ENCODE measurements at regions not wholly inside any gene's neighbourhood (a gene's known extent, or its start where the extent isn't known, plus 50 kb on each side); places are given as distances from the start of the nearest gene placed in this dataset.
A peak's percentile ranks its signal among the peaks of the same experiment; 100 is the strongest.

DNA sequence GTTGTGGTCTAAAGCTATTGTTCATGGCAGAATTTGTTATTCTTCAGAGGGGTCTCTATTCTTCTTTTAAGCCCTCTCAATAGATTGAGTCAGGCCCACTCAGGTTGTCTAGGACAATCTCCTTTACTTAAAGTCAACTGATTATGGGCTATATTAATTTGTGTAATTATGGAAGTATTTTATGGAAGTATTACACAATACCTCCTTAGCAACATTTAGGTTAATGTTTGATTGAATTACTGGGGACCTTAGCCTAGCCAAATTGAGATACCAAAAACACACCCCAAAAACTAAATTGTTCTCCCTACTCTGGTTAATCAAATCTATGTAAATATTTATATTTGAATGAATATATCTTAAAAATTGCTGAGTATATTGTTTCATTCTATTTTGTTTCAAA is 347.1 kb upstream of the GRIN3A start:
- POLR2A ChIA-PET = no interaction called here
- Mint-ChIP-seq H3K4me1 (ENCODE audit: low read depth) (no peaks in the 10 kb centered on the region), H3K36me3 (ENCODE audit: low read depth) (no peaks in the 10 kb centered on the region), H3K27ac (no peak overlapping the region), H3K9me3 (ENCODE audit: insufficient read depth) (no peaks in the 10 kb centered on the region), H3K27me3 (ENCODE audit: low read depth) (no peaks in the 10 kb centered on the region), H3K4me3 (no peak overlapping the region)
- DNase-seq (no peak), ATAC-seq (no peak)
- CTCF ChIA-PET = no interaction called here

DNA sequence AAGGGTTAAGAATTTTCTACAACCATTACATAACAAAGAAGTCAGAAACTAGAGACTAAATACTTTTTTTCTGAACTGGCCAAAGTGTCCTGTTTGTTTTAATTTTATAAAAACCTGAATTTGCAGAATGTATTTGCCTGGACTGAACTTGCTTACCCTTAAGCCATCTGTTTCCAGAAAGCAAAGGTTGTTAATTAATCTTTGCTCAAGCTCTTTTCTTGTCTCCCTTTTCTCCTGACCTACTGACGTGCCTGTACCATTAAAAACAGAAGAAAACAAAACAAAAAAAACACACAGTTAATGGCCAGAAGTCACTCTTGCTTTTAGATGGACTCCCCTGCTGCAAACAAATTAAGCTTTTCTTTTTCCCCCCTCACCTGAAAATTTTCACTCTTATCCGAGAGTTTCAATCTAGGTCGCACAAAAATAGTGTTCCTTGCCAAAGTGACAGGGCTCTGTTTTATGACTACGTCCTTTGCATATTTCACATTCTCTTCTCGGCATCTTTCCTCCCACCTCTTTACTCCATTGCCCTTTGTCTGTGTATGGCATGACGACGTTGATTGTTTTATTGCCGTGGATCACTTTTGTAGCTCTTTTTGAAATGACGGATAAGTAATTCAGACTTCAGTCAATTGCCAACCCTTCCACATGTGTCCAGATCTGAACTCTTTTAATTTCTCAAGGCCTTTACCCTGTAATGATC is 333.8 kb upstream of the GRIN3A start:
- Mint-ChIP-seq H3K4me3 (no peak overlapping the region), H3K36me3 (ENCODE audit: low read depth) (no peaks in the 10 kb centered on the region), H3K9me3 (ENCODE audit: insufficient read depth) (peaks cover 4% of the 10 kb centered on the region), H3K27me3 (ENCODE audit: low read depth) (no peaks in the 10 kb centered on the region), H3K27ac (no peak overlapping the region), H3K4me1 (ENCODE audit: low read depth) (no peaks in the 10 kb centered on the region)
- CTCF ChIA-PET = no interaction called here
- no peak for DNase-seq
- ATAC-seq = no peak
- POLR2A ChIA-PET = no interaction called here

GRCh38 chr9:102069969-102070368 is 331.5 kb upstream of the GRIN3A start:
- no peak for DNase-seq
- Mint-ChIP-seq H3K4me1 (ENCODE audit: low read depth) (no peaks in the 10 kb centered on the region), H3K27me3 (ENCODE audit: low read depth) (no peaks in the 10 kb centered on the region), H3K9me3 (ENCODE audit: insufficient read depth) (peaks cover 4% of the 10 kb centered on the region), H3K4me3 (no peak overlapping the region), H3K36me3 (ENCODE audit: low read depth) (no peaks in the 10 kb centered on the region), H3K27ac (no peak overlapping the region)
- ATAC-seq = no peak
- CTCF ChIA-PET = no interaction called here
- POLR2A ChIA-PET = no interaction called here

- no peak for DNase-seq
- Mint-ChIP-seq H3K27me3 (ENCODE audit: low read depth) (no peaks in the 10 kb centered on the region), H3K9me3 (ENCODE audit: insufficient read depth) (peaks cover 7% of the 10 kb centered on the region), H3K4me1 (ENCODE audit: low read depth) (no peaks in the 10 kb centered on the region), H3K27ac (no peak overlapping the region), H3K36me3 (ENCODE audit: low read depth) (no peaks in the 10 kb centered on the region), H3K4me3 (no peak overlapping the region)
- CTCF ChIA-PET = no interaction called here
- POLR2A ChIA-PET = no interaction called here
- no peak for ATAC-seq
Measured at GRCh38 chr9:102054811-102055210, 316.4 kb upstream of the GRIN3A start.

DNA sequence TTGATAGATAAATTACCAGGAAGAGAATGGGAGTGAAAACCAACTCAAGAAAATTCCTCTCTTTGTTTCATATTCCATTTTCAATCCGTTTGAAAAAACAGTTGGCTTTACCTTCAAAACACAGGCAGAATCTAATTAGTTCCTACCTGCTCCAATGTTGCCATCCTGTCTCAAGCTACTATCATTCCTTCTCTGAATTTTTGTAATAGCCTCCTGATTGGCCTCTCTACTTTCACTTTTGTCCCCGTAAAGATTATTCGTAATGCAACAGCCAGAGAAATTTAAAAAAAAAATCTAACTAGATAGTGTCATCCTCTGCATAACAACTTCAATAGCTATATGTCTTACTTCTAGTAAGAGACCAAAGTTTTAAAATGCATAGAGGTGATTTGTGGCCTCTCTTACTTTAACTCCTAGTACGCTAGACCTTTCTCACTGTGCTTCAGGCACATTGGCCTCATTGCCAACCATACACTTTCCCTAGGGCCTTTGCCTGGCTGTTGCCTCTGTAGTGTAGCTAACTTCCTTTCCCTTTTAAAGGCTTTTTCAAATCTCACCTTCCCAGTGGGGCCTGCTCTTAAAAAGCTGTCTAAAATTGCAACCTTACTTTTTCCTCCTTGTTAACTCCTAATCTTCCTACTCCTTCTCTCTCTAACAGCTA is 311.3 kb upstream of the GRIN3A start:
- Mint-ChIP-seq H3K36me3 (ENCODE audit: low read depth) (no peaks in the 10 kb centered on the region), H3K27ac (peak overlapping the region; percentile 62), H3K4me3 (no peak overlapping the region), H3K4me1 (ENCODE audit: low read depth) (no peaks in the 10 kb centered on the region), H3K9me3 (ENCODE audit: insufficient read depth) (peaks cover 7% of the 10 kb centered on the region), H3K27me3 (ENCODE audit: low read depth) (no peaks in the 10 kb centered on the region)
- ATAC-seq (no peak), DNase-seq (no peak)
- CTCF ChIA-PET = no interaction called here
- POLR2A ChIA-PET = no interaction called here

DNA sequence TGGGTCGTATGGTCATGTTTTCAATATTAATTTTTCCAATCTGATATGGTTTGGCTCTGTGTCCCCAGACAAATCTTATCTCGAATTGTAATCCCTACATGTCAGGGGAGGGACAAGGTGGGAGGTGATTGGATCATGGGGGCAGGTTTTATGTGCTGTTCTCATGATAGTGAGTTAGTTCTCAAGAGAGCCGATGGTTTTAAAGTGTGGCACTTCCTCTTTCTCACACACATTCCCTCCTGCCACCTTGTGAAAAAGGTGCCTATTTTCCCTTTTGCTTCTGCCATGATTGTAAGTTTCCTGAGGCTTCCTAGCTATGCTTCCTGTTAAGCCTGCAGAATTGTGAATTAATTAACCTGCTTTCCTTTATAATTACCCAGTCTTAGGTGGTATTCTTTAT is 309.1 kb upstream of the GRIN3A start:
- CTCF ChIA-PET = no interaction called here

DNA sequence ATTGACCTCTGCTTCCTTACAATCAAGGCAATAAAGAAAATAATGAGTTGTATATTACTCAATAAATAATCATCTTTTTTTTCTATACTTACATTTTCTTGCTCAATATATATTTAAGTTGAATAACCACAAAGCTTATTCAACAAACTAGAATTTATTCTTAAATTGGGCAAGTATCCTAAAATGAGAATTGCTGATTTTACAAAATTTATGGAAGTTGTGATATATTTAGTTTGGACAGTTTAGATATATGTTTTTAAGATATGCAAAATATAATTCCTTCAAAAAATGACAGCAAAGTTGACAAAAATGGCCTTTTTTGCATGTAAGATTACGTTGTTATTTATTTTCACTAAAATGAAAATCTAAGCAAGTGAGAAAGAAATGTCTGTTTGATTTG is 305.7 kb upstream of the GRIN3A start:
- Mint-ChIP-seq H3K36me3 (ENCODE audit: low read depth) (no peaks in the 10 kb centered on the region), H3K4me1 (ENCODE audit: low read depth) (no peaks in the 10 kb centered on the region), H3K9me3 (ENCODE audit: insufficient read depth) (no peaks in the 10 kb centered on the region), H3K4me3 (no peak overlapping the region), H3K27me3 (ENCODE audit: low read depth) (no peaks in the 10 kb centered on the region), H3K27ac (no peak overlapping the region)
- CTCF ChIA-PET = no interaction called here
- ATAC-seq (no peak), DNase-seq (no peak)
- POLR2A ChIA-PET = no interaction called here

More for the DNA sequence above, 309.1 kb upstream of the GRIN3A start:
- Mint-ChIP-seq H3K4me1 (ENCODE audit: low read depth) (no peaks in the 10 kb centered on the region), H3K4me3 (no peak overlapping the region), H3K36me3 (ENCODE audit: low read depth) (no peaks in the 10 kb centered on the region), H3K9me3 (ENCODE audit: insufficient read depth) (peaks cover 7% of the 10 kb centered on the region), H3K27ac (no peak overlapping the region), H3K27me3 (ENCODE audit: low read depth) (no peaks in the 10 kb centered on the region)
- ATAC-seq (no peak), DNase-seq (no peak)
- POLR2A ChIA-PET = no interaction called here

DNA sequence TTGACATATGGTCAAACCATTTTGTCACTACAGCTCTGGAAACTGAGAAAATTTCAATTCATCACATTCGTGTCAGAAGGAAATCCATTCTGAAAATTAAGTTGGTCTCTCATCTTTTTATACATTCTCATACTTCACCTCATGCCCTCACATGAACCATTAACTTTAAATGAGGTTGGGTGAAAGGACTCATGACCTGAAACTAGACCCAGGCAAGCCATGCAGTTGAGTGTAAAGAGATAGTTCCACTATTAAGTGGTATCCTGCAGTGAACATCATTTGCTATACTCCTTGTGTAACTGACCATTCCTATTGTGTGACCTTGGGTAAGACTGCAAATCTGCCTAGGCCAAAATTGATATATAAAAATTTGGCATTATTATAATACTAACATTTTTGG is 299.6 kb upstream of the GRIN3A start:
- H3K9me3 Mint-ChIP-seq (ENCODE audit: insufficient read depth) = no peaks in the 10 kb centered on the region
- no peaks in the 10 kb centered on the region for H3K27me3 Mint-ChIP-seq (ENCODE audit: low read depth)
- no peak overlapping the region for H3K4me3 Mint-ChIP-seq
- DNase-seq (no peak), ATAC-seq (no peak)
- ChIA-PET POLR2A (no interaction called here), CTCF (no interaction called here)
- H3K4me1 Mint-ChIP-seq (ENCODE audit: low read depth) = no peaks in the 10 kb centered on the region
- no peaks in the 10 kb centered on the region for H3K36me3 Mint-ChIP-seq (ENCODE audit: low read depth)
- H3K27ac Mint-ChIP-seq = no peak overlapping the region

- Mint-ChIP-seq H3K9me3 (ENCODE audit: insufficient read depth) (no peaks in the 10 kb centered on the region), H3K27me3 (ENCODE audit: low read depth) (no peaks in the 10 kb centered on the region), H3K4me3 (no peak overlapping the region), H3K4me1 (ENCODE audit: low read depth) (no peaks in the 10 kb centered on the region), H3K36me3 (ENCODE audit: low read depth) (no peaks in the 10 kb centered on the region), H3K27ac (no peak overlapping the region)
- POLR2A ChIA-PET = no interaction called here
- no peak for ATAC-seq
- no peak for DNase-seq
- CTCF ChIA-PET = no interaction called here
Measured at GRCh38 chr9:102035929-102036328, 297.5 kb upstream of the GRIN3A start.

DNA sequence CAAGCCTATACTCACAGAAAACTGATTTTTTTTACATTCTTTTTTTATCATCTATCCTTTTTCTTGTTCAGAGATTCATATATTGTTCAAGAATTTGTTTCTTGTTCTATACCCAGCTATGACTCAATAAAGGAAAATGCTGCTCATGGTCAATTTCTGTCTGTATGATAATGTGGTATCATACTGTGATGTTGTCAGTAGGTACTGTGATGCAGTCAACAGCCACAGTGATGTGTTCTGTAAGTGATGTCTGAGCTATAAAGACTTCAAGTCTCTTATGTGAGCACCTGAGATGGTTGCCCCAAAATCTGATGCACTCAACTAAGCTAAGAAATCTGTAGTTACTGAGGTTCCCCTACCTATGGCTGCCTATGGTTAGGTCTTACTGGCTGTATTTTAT is 294.2 kb upstream of the GRIN3A start:
- Mint-ChIP-seq H3K4me1 (ENCODE audit: low read depth) (no peaks in the 10 kb centered on the region), H3K27ac (no peak overlapping the region), H3K9me3 (ENCODE audit: insufficient read depth) (no peaks in the 10 kb centered on the region), H3K4me3 (no peak overlapping the region), H3K36me3 (ENCODE audit: low read depth) (no peaks in the 10 kb centered on the region), H3K27me3 (ENCODE audit: low read depth) (no peaks in the 10 kb centered on the region)
- POLR2A ChIA-PET = no interaction called here
- CTCF ChIA-PET = no interaction called here
- no peak for ATAC-seq
- no peak for DNase-seq

- H3K4me3 Mint-ChIP-seq = no peak overlapping the region
- DNase-seq (no peak), ATAC-seq (no peak)
- POLR2A ChIA-PET = no interaction called here
- no peaks in the 10 kb centered on the region for H3K27me3 Mint-ChIP-seq (ENCODE audit: low read depth)
- no peaks in the 10 kb centered on the region for H3K9me3 Mint-ChIP-seq (ENCODE audit: insufficient read depth)
- H3K4me1 Mint-ChIP-seq (ENCODE audit: low read depth) = no peaks in the 10 kb centered on the region
- no peaks in the 10 kb centered on the region for H3K36me3 Mint-ChIP-seq (ENCODE audit: low read depth)
- CTCF ChIA-PET = no interaction called here
- no peak overlapping the region for H3K27ac Mint-ChIP-seq
Measured at GRCh38 chr9:102000956-102001355, 262.5 kb upstream of the GRIN3A start.

GRCh38 chr9:101999441-101999840 is 261.0 kb upstream of the GRIN3A start:
- ChIA-PET CTCF (no interaction called here), POLR2A (no interaction called here)
- Mint-ChIP-seq H3K36me3 (ENCODE audit: low read depth) (no peaks in the 10 kb centered on the region), H3K9me3 (ENCODE audit: insufficient read depth) (no peaks in the 10 kb centered on the region), H3K27ac (no peak overlapping the region), H3K27me3 (ENCODE audit: low read depth) (no peaks in the 10 kb centered on the region), H3K4me1 (ENCODE audit: low read depth) (no peaks in the 10 kb centered on the region), H3K4me3 (no peak overlapping the region)
- ATAC-seq (no peak), DNase-seq (no peak)

DNA sequence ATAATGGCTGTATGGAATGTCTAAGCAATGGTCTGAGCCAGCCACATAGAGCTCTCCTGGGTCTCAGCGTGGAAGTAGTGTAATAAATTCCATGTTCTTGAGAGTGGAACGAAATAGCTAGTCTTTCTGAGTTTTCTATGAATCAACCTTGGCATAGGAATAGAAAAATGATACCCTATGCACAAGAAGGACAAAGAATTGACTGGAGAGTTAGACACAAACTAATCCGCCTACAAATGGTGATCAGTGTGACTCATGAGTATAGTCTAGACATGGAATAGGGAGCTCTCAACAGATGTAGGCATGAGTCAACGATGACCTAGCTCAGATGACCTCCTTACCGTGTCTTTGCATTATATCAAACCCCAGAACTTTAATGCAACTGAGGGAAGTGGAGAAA is 256.8 kb upstream of the GRIN3A start:
- H3K4me1 Mint-ChIP-seq (ENCODE audit: low read depth) = no peaks in the 10 kb centered on the region
- no peaks in the 10 kb centered on the region for H3K9me3 Mint-ChIP-seq (ENCODE audit: insufficient read depth)
- no peak overlapping the region for H3K27ac Mint-ChIP-seq

More for the DNA sequence above, 256.8 kb upstream of the GRIN3A start:
- ATAC-seq = no peak
- Mint-ChIP-seq H3K36me3 (ENCODE audit: low read depth) (no peaks in the 10 kb centered on the region), H3K4me3 (no peak overlapping the region), H3K27me3 (ENCODE audit: low read depth) (no peaks in the 10 kb centered on the region)
- ChIA-PET CTCF (no interaction called here), POLR2A (no interaction called here)
- DNase-seq = no peak

All from activated CD8-positive, alpha-beta T cell treated with anti-CD3 and anti-CD28 coated beads, Interleukin-2, amount 10 ng/mL, durations not matched to agents 7 days and 5 days (primary cell).